ENCODE measurements at regions not wholly inside any gene's neighbourhood (a gene's known extent, or its start where the extent isn't known, plus 50 kb on each side); places are given as distances from the start of the nearest gene placed in this dataset.
"Not testable (repeated sequence)": the region's sequence is repeated elsewhere in the genome, so short reads cannot be mapped to it uniquely, and the experiment has no call there.

GRCh38 chr16:35149550-35149949, 1690.1 kb downstream of the TP53TG3F start:
- no peak for TF ChIP-seq CTCF (IDR thresholded peaks at IDR 0.05; ENCODE audit: extremely low read depth, missing control alignments)
- DNase-seq (ENCODE audit: low spot score), result no peak

GRCh38 chr16:35150805-35151312, 1691.4 kb downstream of the TP53TG3F start:
- DNase-seq (ENCODE audit: low spot score), result no peak

DNA sequence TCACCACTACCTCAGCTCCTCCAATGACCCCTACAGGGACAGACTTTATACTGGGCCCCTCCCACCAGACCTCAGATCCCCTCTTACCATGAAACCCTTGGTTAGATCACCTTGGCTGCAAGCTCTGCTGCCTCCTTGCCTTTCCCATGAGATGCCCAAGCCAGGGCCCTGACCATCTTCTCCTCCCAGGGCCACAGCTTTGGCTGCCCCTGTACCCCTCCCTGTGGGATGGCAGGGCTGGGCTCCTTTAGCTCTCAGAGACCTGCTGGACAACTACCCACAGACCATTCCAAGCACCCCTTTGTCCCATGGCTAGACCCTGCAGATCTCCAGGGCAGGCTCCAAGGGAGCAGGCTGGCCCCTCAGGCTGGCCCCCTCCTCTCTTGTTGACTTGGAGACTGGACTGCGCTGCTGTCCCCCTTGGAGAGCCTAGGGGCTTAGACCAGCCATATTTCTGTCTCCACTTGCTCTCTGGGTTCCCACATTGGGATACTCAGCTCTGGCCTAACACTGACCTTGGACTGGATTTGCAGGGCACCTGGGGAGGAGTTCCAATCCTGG, 1692.7 kb downstream of the TP53TG3F start:
- no peak for TF ChIP-seq CTCF (IDR thresholded peaks at IDR 0.05; ENCODE audit: extremely low read depth, missing control alignments)
- no peak for DNase-seq (ENCODE audit: low spot score)

More at GRCh38 chr16:35150805-35151312, 1691.4 kb downstream of the TP53TG3F start:
- no peak for TF ChIP-seq CTCF (IDR thresholded peaks at IDR 0.05; ENCODE audit: extremely low read depth, missing control alignments)

- no peak for TF ChIP-seq CTCF (IDR thresholded peaks at IDR 0.05; ENCODE audit: extremely low read depth, missing control alignments)
- DNase-seq (ENCODE audit: low spot score), result no peak
These were observed 1695.2 kb downstream of the TP53TG3F start for GRCh38 chr16:35154627-35155026.

GRCh38 chr16:35157549-35157948, 1698.1 kb downstream of the TP53TG3F start:
- DNase-seq (ENCODE audit: low spot score), result not testable (repeated sequence)

- not testable (repeated sequence) for DNase-seq (ENCODE audit: low spot score)
These were observed 1709.9 kb downstream of the TP53TG3F start for GRCh38 chr16:35169324-35169723.

DNA sequence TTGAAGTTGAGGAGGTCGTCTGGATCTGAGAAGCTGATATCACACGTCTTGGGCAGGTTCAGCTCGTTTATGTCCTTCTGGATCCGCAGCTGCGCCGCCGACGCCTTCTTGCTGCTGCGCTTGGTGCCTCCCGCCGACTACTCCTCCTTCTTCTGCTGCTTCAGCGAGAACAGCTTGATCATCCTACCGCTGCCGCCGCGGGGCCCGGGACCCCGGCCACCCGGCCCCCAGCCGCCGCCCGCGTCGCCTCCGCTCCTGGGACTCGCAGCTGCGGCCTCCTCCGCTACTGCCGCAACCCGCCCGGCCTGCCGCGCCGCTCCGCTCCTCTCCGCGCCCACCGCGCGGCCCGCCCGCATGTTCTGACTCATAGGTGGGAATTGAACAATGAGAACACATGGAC, 1710.6 kb downstream of the TP53TG3F start:
- DNase-seq (ENCODE audit: low spot score), result not testable (repeated sequence)

DNA sequence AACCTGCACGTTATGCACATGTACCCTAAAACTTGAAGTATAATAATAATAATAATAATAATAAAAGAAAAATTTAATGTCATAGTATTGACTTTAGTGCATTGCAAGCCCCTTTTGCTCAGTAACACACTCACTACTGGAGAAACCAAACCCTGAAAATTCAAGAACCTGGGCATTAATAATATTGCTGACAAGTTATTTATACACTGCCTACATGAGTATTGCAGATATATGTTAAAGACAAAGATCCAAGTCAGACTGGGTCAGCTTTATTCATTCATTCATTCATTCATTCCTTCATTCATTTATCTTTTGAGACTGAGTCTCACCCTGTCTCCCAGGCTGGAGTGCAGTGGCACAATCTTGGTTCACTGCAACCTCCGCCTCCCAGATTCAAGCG, 1711.2 kb downstream of the TP53TG3F start:
- no peak for TF ChIP-seq CTCF (IDR thresholded peaks at IDR 0.05; ENCODE audit: extremely low read depth, missing control alignments)
- DNase-seq (ENCODE audit: low spot score), result no peak

- no peak for TF ChIP-seq CTCF (IDR thresholded peaks at IDR 0.05; ENCODE audit: extremely low read depth, missing control alignments)
- DNase-seq (ENCODE audit: low spot score), result no peak
These were observed 1711.7 kb downstream of the TP53TG3F start for GRCh38 chr16:35171106-35171505.
